GM12878 (cell line): ENCODE measurements at regions not wholly inside any gene's neighbourhood (a gene's known extent, or its start where the extent isn't known, plus 50 kb on each side); places are given as distances from the start of the nearest gene placed in this dataset.

Experiments
- ATAC-seq: fragments of 200-7000 bp; cut with Tn5 transposase; 3 replicates; pipeline ENCODE4 v1.9.1; 2020; ENCODE audit warnings: mild to moderate bottlenecking, moderate library complexity
- BruUV-seq: library from RNA; stranded (reverse); fragments of 400-500 nt; replicated peaks from 2 replicates; lab custom pipeline; 2021; lab: Mats Ljungman, UMichigan
- CTCF ChIA-PET: fragments of 300-600 bp; sonication (Branson Sonifier 250); formaldehyde crosslinking; extraction: SDS; loops from one replicate; lab custom pipeline; 2021; ENCODE audit warnings: inconsistent platforms; lab: Yijun Ruan, JAX
- POLR2A ChIA-PET: fragments of 350-600 bp; formaldehyde crosslinking; extraction: SDS; loops from one replicate; lab custom pipeline; 2021; ENCODE audit warnings: inconsistent platforms; lab: Charles Lee
- RAD21 ChIA-PET: fragments of 300-600 bp; sonication (Branson Sonifier 250); formaldehyde crosslinking; loops from one replicate; lab custom pipeline; 2023; ENCODE audit warnings: antibody characterized with exemption; ENCODE audit not compliant: unreplicated experiment; lab: Charles Lee
- SMC1A ChIA-PET: fragments of 300-600 bp; sonication (Branson Sonifier 250); formaldehyde crosslinking; loops from one replicate; lab custom pipeline; 2023; ENCODE audit not compliant: unreplicated experiment, uncharacterized antibody; lab: Charles Lee
- DNase-seq: peaks from one replicate; pipeline ENCODE4 v3.0.0-alpha.2; 2011; ENCODE audit warnings: low read depth, low spot score
- FAIRE-seq: peaks from 3 replicates; lab custom pipeline; 2011; peaks lifted over from hg19 to GRCh38; lab: Jason Lieb, UNC
- H2AFZ ChIP-seq: 2 replicates; pipeline ENCODE4 v1.6.0; 2011; ENCODE audit warnings: low read depth, low read length, control low read depth; ENCODE audit not compliant: control insufficient read depth
- H3K27ac ChIP-seq: 2 replicates; pipeline ENCODE4 v1.5.1; 2011; ENCODE audit warnings: control low read depth; ENCODE audit not compliant: control insufficient read depth, insufficient read depth
- H3K27me3 ChIP-seq, 2 experiments: replicated peaks in 1 of 2; 2 replicates each; pipeline versions ENCODE4 v1.6.0 to v1.6.1; 2011; ENCODE audit warnings: low read length in 1 of 2; ENCODE audit not compliant: control insufficient read depth in 2 of 2, insufficient read depth in 2 of 2
- H3K36me3 ChIP-seq, 2 experiments: 2 replicates each; pipeline ENCODE4 v1.5.1; 2011; ENCODE audit warnings: low read length in 1 of 2; ENCODE audit not compliant: control insufficient read depth in 2 of 2, insufficient read depth in 2 of 2
- H3K4me1 ChIP-seq: 2 replicates; pipeline ENCODE4 v1.6.1; 2011; ENCODE audit warnings: mild to moderate bottlenecking, low read length, moderate library complexity, mixed read lengths; ENCODE audit not compliant: control insufficient read depth, insufficient read depth
- H3K4me2 ChIP-seq: 2 replicates; pipeline ENCODE4 v1.6.0; 2011; ENCODE audit warnings: control low read depth; ENCODE audit not compliant: control insufficient read depth, insufficient read depth
- H3K4me3 ChIP-seq: fragments of 200-600 bp; sonication (generic); 2 replicates; pipeline ENCODE4 v1.5.1; 2016
- H3K79me2 ChIP-seq: 2 replicates; pipeline ENCODE4 v1.6.0; 2011; ENCODE audit warnings: low read length; ENCODE audit not compliant: control insufficient read depth, insufficient read depth
- H3K9ac ChIP-seq: 2 replicates; pipeline ENCODE4 v1.8.0; 2011; ENCODE audit warnings: low read length, control low read depth, mixed read lengths; ENCODE audit not compliant: control insufficient read depth, insufficient read depth
- H3K9me3 ChIP-seq: replicated peaks from 3 replicates; pipeline ENCODE4 v1.5.1; 2011; ENCODE audit warnings: mild to moderate bottlenecking, low read length; ENCODE audit not compliant: control insufficient read depth, insufficient read depth
- H4K20me1 ChIP-seq: 2 replicates; pipeline ENCODE4 v1.6.0; 2011; ENCODE audit not compliant: control insufficient read depth, insufficient read depth
- CTCF ChIP-seq, 3 experiments: IDR thresholded peaks in 2 of 3; conservative IDR thresholded peaks in 1 of 3; 2 replicates each; pipeline ENCODE4 v1.5.1; 2011; ENCODE audit warnings: low read depth in 3 of 3, low read length in 3 of 3, mild to moderate bottlenecking in 3 of 3, control low read depth in 2 of 3, moderate library complexity in 2 of 3, inconsistent platforms in 1 of 3, mixed read lengths in 1 of 3; ENCODE audit not compliant: control insufficient read depth in 2 of 3, insufficient read depth in 1 of 3; ENCODE audit errors: extremely low read depth in 1 of 3
- HSF1 ChIP-seq: fragments of 150-350 bp; IDR thresholded peaks from 2 replicates; pipeline ENCODE4 v1.6.1; 2014; ENCODE audit warnings: mild to moderate bottlenecking, low read depth, low read length
- NFIC ChIP-seq: IDR thresholded peaks from 2 replicates; pipeline ENCODE4 v1.6.1; 2012; ENCODE audit warnings: low read depth, mild to moderate bottlenecking, inconsistent platforms, low read length, moderate library complexity
- NFXL1 ChIP-seq: fragments of 450-650 bp; IDR thresholded peaks from 2 replicates; pipeline ENCODE4 v1.6.1; 2017; ENCODE audit warnings: antibody characterized with exemption, mild to moderate bottlenecking, borderline replicate concordance
- PML ChIP-seq: IDR thresholded peaks from 2 replicates; pipeline ENCODE4 v1.6.1; 2012; ENCODE audit warnings: low read length, inconsistent platforms
- TBL1XR1 ChIP-seq: IDR thresholded peaks from 2 replicates; pipeline ENCODE4 v1.6.1; 2012; ENCODE audit warnings: low read depth, low read length, improper control_type of control experiment
- ZNF207 ChIP-seq: fragments of 450-650 bp; IDR thresholded peaks from 2 replicates; pipeline ENCODE4 v1.6.1; 2014; ENCODE audit warnings: antibody characterized with exemption, mild to moderate bottlenecking, borderline replicate concordance
- WGBS: methylation state at CpG from one replicate; pipeline ENCODE4 v1.1.6; 2016; ENCODE audit warnings: low lambda C conversion rate; ENCODE audit not compliant: insufficient replicate concordance, insufficient coverage; ENCODE audit errors: missing lambda C conversion rate; 5-methylcytosine and 5-hydroxymethylcytosine counted together
- in situ Hi-C: fragments of 300-500 bp; cut with MboI; formaldehyde crosslinking; loops from 9 replicates; pipeline ENCODE4 v1.14.3; 2018; ENCODE audit warnings: mixed read lengths
- intact Hi-C: fragments of 100-400 bp; cut with micrococcal nuclease; formaldehyde crosslinking; loops from one replicate; pipeline ENCODE4 v1.14.2; 2022; ENCODE audit not compliant: unreplicated experiment

- no peak for FAIRE-seq
These were observed 119.5 kb upstream of the WSCD2 start for GRCh38 chr12:108009442-108010070.

More at GRCh38 chr12:108009442-108010070, 119.5 kb upstream of the WSCD2 start:
- in situ Hi-C loops: no loop called here
- Histone ChIP-seq H4K20me1 (no peaks in the 10 kb centered on the region), H3K4me3 (no peak overlapping the region), H3K79me2 (no peaks in the 10 kb centered on the region), H3K36me3 (no peaks in the 10 kb centered on the region), H3K4me2 (no peak overlapping the region), H3K9me3 (no peaks in the 10 kb centered on the region), H2AFZ (no peak overlapping the region), H3K27ac (no peak overlapping the region), H3K9ac (no peak overlapping the region)
- ChIA-PET SMC1A (no interaction called here), POLR2A (interaction anchor here (0.6 kb wide), 1 partner anchor 138 kb away, joined by 3 read pairs; no protein-coding TSS in a partner anchor)
- ATAC-seq: no peak
- 42% methylated on average over 4 of the region's 4 CpGs for WGBS
- DNase-seq: no peak
- TF ChIP-seq PML (no peak), ZNF207 (no peak), HSF1 (no peak), NFXL1 (no peak), TBL1XR1 (no peak), NFIC (no peak), CTCF (IDR thresholded peaks at IDR 0.05 in 2 of 3, conservative IDR thresholded peaks at IDR 0.05 in 1 of 3; ENCODE audit: control insufficient read depth in 2 of 3, extremely low read depth in 1 of 3, insufficient read depth in 1 of 3, low read depth in 3 of 3, low read length in 3 of 3) (no peak)
- TF ChIP-seq, all 136 proteins: peak for 0
- Histone ChIP-seq H3K4me1 (no peaks in the 10 kb centered on the region), H3K27me3 (no peaks in the 10 kb centered on the region)
- CTCF ChIA-PET: no interaction called here
- RAD21 ChIA-PET: no interaction called here
- no TSS peak for BruUV-seq
- intact Hi-C loops: no loop called here
